MM.1S (cell line): ENCODE measurements at regions not wholly inside any gene's neighbourhood (a gene's known extent, or its start where the extent isn't known, plus 50 kb on each side); places are given as distances from the start of the nearest gene placed in this dataset.

ENCODE experiments used
- DNase-seq: peaks from one replicate; pipeline ENCODE4 v3.0.0-alpha.2; 2015
- H2AFZ ChIP-seq: fragments of 300-600 bp; sonication (generic); 2 replicates; pipeline ENCODE4 v1.6.0; 2016; ENCODE audit warnings: antibody characterized with exemption, low read length
- H3F3A ChIP-seq: fragments of 300-600 bp; sonication (generic); 2 replicates; pipeline ENCODE4 v1.6.1; 2016; ENCODE audit warnings: mild to moderate bottlenecking, antibody characterized with exemption, low read length, moderate library complexity, mixed read lengths; ENCODE audit not compliant: insufficient read depth
- H3K27ac ChIP-seq: fragments of 300-600 bp; sonication (generic); 2 replicates; pipeline ENCODE4 v1.5.1; 2016; ENCODE audit warnings: mild to moderate bottlenecking, low read length
- H3K27me3 ChIP-seq: fragments of 300-600 bp; sonication (generic); replicated peaks from 2 replicates; pipeline ENCODE4 v1.6.0; 2016; ENCODE audit warnings: low read length; ENCODE audit not compliant: insufficient read depth
- H3K36me3 ChIP-seq: fragments of 300-600 bp; sonication (generic); replicated peaks from 2 replicates; pipeline ENCODE4 v1.6.1; 2016; ENCODE audit warnings: mild to moderate bottlenecking, low read length, mixed read lengths; ENCODE audit not compliant: insufficient read depth
- H3K4me1 ChIP-seq: fragments of 300-600 bp; sonication (generic); 2 replicates; pipeline ENCODE4 v1.6.1; 2016; ENCODE audit warnings: low read length, mixed read lengths
- H3K4me2 ChIP-seq: fragments of 300-600 bp; sonication (generic); 2 replicates; pipeline ENCODE4 v1.6.0; 2016; ENCODE audit warnings: low read depth, low read length
- H3K4me3 ChIP-seq: fragments of 300-600 bp; sonication (generic); 2 replicates; pipeline ENCODE4 v1.5.1; 2016; ENCODE audit warnings: low read length, mixed read lengths
- H3K79me2 ChIP-seq: fragments of 300-600 bp; sonication (generic); 2 replicates; pipeline ENCODE4 v1.6.1; 2016; ENCODE audit warnings: mixed run types, low read length, mixed read lengths
- H3K9ac ChIP-seq: fragments of 300-600 bp; sonication (generic); 2 replicates; pipeline ENCODE4 v1.6.1; 2016; ENCODE audit warnings: low read length, mixed read lengths
- H3K9me2 ChIP-seq: fragments of 300-600 bp; sonication (generic); replicated peaks from 2 replicates; pipeline ENCODE4 v1.6.1; 2016; ENCODE audit warnings: mild to moderate bottlenecking, low read length, mixed read lengths; ENCODE audit not compliant: insufficient read depth
- H3K9me3 ChIP-seq: fragments of 300-600 bp; sonication (generic); replicated peaks from 2 replicates; pipeline ENCODE4 v1.6.1; 2016; ENCODE audit warnings: mild to moderate bottlenecking, low read length, mixed read lengths; ENCODE audit not compliant: insufficient read depth
- H4K20me1 ChIP-seq: fragments of 300-600 bp; sonication (generic); 2 replicates; pipeline ENCODE4 v1.6.1; 2016; ENCODE audit warnings: mild to moderate bottlenecking, low read length, moderate library complexity, mixed read lengths; ENCODE audit not compliant: insufficient read depth
- CTCF ChIP-seq: fragments of 300-600 bp; sonication (generic); IDR thresholded peaks from 2 replicates; pipeline ENCODE4 v1.5.1; 2016; ENCODE audit warnings: antibody characterized with exemption, low read length, mixed read lengths
- EZH2 ChIP-seq: fragments of 300-600 bp; sonication (generic); optimal IDR thresholded peaks from 2 replicates; pipeline ENCODE3; 2017; ENCODE audit warnings: low read depth, mild to moderate bottlenecking, antibody characterized with exemption, low read length, mixed read lengths
- EZH2phosphoT487 ChIP-seq: fragments of 300-600 bp; sonication (generic); IDR thresholded peaks from 2 replicates; pipeline ENCODE4 v1.6.1; 2018; ENCODE audit warnings: antibody characterized with exemption, low read length

GRCh38 chr3:154540950-154541604, 111.1 kb upstream of the GPR149 start:
- no peaks in the 10 kb centered on the region for H3K9me2 ChIP-seq
- no peak overlapping the region for H3K27ac ChIP-seq
- no peaks in the 10 kb centered on the region for H3K79me2 ChIP-seq
- H3K9ac ChIP-seq, result no peak overlapping the region
- H3F3A ChIP-seq, result no peaks in the 10 kb centered on the region
- no peak overlapping the region for H2AFZ ChIP-seq
- 0 out of 2 replicates have a peak, but pooled peaks cover 3% of the 10 kb centered on the region for H3K27me3 ChIP-seq
- H3K4me2 ChIP-seq, result no peak overlapping the region
- DNase-seq, result no peak
- H3K36me3 ChIP-seq, result no peaks in the 10 kb centered on the region
- no peak overlapping the region for H3K4me3 ChIP-seq
- H4K20me1 ChIP-seq, result no peaks in the 10 kb centered on the region
- H3K4me1 ChIP-seq, result no peaks in the 10 kb centered on the region
- TF ChIP-seq CTCF (no peak), EZH2phosphoT487 (no peak), EZH2 (no peak)
- H3K9me3 ChIP-seq, result no peaks in the 10 kb centered on the region

- no peak overlapping the region for H3K27ac ChIP-seq
These were observed 108.8 kb upstream of the GPR149 start for GRCh38 chr3:154538566-154539360.

GRCh38 chr3:154536751-154537150, 106.8 kb upstream of the GPR149 start:
- TF ChIP-seq CTCF (no peak), EZH2phosphoT487 (no peak), EZH2 (no peak)
- no peaks in the 10 kb centered on the region for H3K36me3 ChIP-seq
- DNase-seq, result no peak
- H3K4me2 ChIP-seq, result no peak overlapping the region
- no peaks in the 10 kb centered on the region for H3K9me3 ChIP-seq
- H3F3A ChIP-seq, result no peaks in the 10 kb centered on the region
- no peak overlapping the region for H3K9ac ChIP-seq
- H3K4me1 ChIP-seq, result no peaks in the 10 kb centered on the region
- H3K9me2 ChIP-seq, result no peaks in the 10 kb centered on the region
- no peaks in the 10 kb centered on the region for H3K27me3 ChIP-seq
- H4K20me1 ChIP-seq, result no peaks in the 10 kb centered on the region
- H3K27ac ChIP-seq, result no peak overlapping the region
- no peak overlapping the region for H2AFZ ChIP-seq
- no peaks in the 10 kb centered on the region for H3K79me2 ChIP-seq
- no peak overlapping the region for H3K4me3 ChIP-seq

More at GRCh38 chr3:154538566-154539360, 108.8 kb upstream of the GPR149 start:
- H3K9me3 ChIP-seq, result no peaks in the 10 kb centered on the region
- no peaks in the 10 kb centered on the region for H4K20me1 ChIP-seq
- no peak for DNase-seq
- no peaks in the 10 kb centered on the region for H3K4me1 ChIP-seq
- H3K9me2 ChIP-seq, result no peaks in the 10 kb centered on the region
- H2AFZ ChIP-seq, result no peak overlapping the region
- TF ChIP-seq EZH2 (no peak), CTCF (no peak), EZH2phosphoT487 (no peak)
- no peak overlapping the region for H3K4me2 ChIP-seq
- no peak overlapping the region for H3K9ac ChIP-seq
- H3K36me3 ChIP-seq, result no peaks in the 10 kb centered on the region
- no peaks in the 10 kb centered on the region for H3F3A ChIP-seq
- no peaks in the 10 kb centered on the region for H3K27me3 ChIP-seq
- no peaks in the 10 kb centered on the region for H3K79me2 ChIP-seq
- H3K4me3 ChIP-seq, result no peak overlapping the region
